Pancreas (tissue), 10 donors: ENCODE measurements at regions not wholly inside any gene's neighbourhood (a gene's known extent, or its start where the extent isn't known, plus 50 kb on each side); places are given as distances from the start of the nearest gene placed in this dataset.

Source experiments
- ATAC-seq, 4 donors: fragments of 200-7000 bp; cut with Tn5 transposase; one replicate each; pipeline versions ENCODE4 v1.8.0 to v1.9.1; 2020; ENCODE audit warnings: mild to moderate bottlenecking in 4 of 4, moderate library complexity in 4 of 4
- DNase-seq, 6 donors: peaks; one replicate each; pipeline ENCODE4 v3.0.0-alpha.2; 2020
- FAIRE-seq: peaks from 2 replicates; lab custom pipeline; 2012; peaks lifted over from hg19 to GRCh38; lab: Jason Lieb, UNC
- H3K27ac ChIP-seq, 4 donors: fragments of 200-600 bp; sonication (generic); 1 replicate in 3 of 4; 2 replicates in 1 of 4; pipeline versions ENCODE4 v1.5.0 to v1.8.0; 2020
- H3K27me3 ChIP-seq, 4 donors: fragments of 200-600 bp; one replicate each; pipeline ENCODE4 v1.8.0; 2021
- H3K36me3 ChIP-seq, 3 donors: fragments of 200-600 bp; sonication (generic) in 1 of 3; one replicate each; pipeline versions ENCODE4 v1.5.0 to v1.8.0; 2020 to 2021
- H3K4me1 ChIP-seq, 3 donors: fragments of 200-600 bp; one replicate each; pipeline ENCODE4 v1.8.0; 2021
- H3K4me3 ChIP-seq, 4 donors: fragments of 200-600 bp; sonication (generic) in 2 of 4; one replicate each; pipeline versions ENCODE4 v1.5.0 to v1.8.0; 2020 to 2021
- H3K9me3 ChIP-seq, 4 donors: fragments of 200-600 bp; one replicate each; pipeline ENCODE4 v1.8.0; 2021
- CTCF ChIP-seq, 4 donors: fragments of 200-600 bp; sonication (generic) in 3 of 4; IDR thresholded peaks; one replicate each; pipeline versions ENCODE4 v1.5.0 to v1.8.0; 2021; ENCODE audit warnings: antibody characterized with exemption in 4 of 4
- WGBS, 2 donors: extraction: QIAGEN DNeasy Blood & Tissue Kit; methylation state at CpG; one replicate each; pipeline ENCODE4 v1.1.7; 2013; 5-methylcytosine and 5-hydroxymethylcytosine counted together
- intact Hi-C, 3 donors: fragments of 100-400 bp; cut with DNase I; formaldehyde crosslinking; loops; one replicate each; pipeline versions ENCODE4 v1.11.1 to v1.14.2; 2022
- donor health status: healthy with polysubstance abuse.
- donor health status: DM: no; HTN: no; CAD: no; lungs with moderate emphysema.
- donor health status: DM: no; HTN: no; CAD: no.
- donor health status: control.
- donor health status: control.
- donor health status: Bipolar disorder and iron deficiency.
- donor health status: DM: yes; HTN: yes; CAD: no.
- donor health status: DM: no; HTN: no; CAD: no.
- donor health status: DM: no; HTN: no; CAD: no.
- donor health status: DM: yes; HTN: yes; CAD: no.

- 73 to 83% methylated on average over 4 of the region's 4 CpGs for WGBS, 2 donors
- H3K4me3 ChIP-seq, result no peak overlapping the region
- no peaks in the 10 kb centered on the region for H3K4me1 ChIP-seq
- no peak for TF ChIP-seq CTCF (IDR thresholded peaks at IDR 0.05)
- H3K27ac ChIP-seq, result no peak overlapping the region
- ATAC-seq (no peak), DNase-seq (no peak), FAIRE-seq (no peak)
- no peaks in the 10 kb centered on the region for H3K9me3 ChIP-seq
- H3K36me3 ChIP-seq, result no peaks in the 10 kb centered on the region
- no peaks in the 10 kb centered on the region for H3K27me3 ChIP-seq
- intact Hi-C loops, result no loop called here
Observed at GRCh38 chr12:90077756-90078155, 369.1 kb upstream of the ATP2B1 start.

DNA sequence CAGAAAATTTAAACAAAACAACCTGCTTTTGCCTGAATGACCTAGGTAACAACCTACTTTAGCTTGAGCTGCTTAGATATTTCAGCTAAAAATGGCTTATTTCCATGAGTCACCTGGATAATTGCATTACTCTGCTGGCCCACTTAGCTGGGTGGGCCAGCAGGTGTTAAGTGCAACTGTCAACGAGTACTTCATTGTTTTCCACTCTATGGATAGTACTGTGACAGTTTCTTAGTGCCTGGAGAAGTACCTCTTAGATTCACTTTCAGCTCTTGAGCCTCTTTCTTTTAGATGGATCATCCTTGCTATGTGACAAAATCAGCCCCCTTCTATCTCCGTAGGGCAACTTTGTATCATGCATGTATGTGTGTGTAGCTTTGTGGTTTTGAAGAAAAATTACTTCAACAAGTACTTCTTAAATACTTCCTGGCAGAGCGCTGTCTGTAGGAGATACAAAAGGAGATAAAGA is 368.2 kb upstream of the ATP2B1 start:
- no peaks in the 10 kb centered on the region for H3K27me3 ChIP-seq
- DNase-seq, result no peak
- WGBS, 2 donors, result 64 to 80% methylated on average over 3 of the region's 3 CpGs
- no peak overlapping the region for H3K27ac ChIP-seq
- H3K4me3 ChIP-seq, result no peak overlapping the region
- intact Hi-C loops, result no loop called here
- H3K36me3 ChIP-seq, result no peaks in the 10 kb centered on the region
- no peaks in the 10 kb centered on the region for H3K4me1 ChIP-seq
- FAIRE-seq, result no peak
- no peak for TF ChIP-seq CTCF (IDR thresholded peaks at IDR 0.05)
- no peaks in the 10 kb centered on the region for H3K9me3 ChIP-seq
- ATAC-seq, result peak in 1 of 4 donors; percentile 20

DNA sequence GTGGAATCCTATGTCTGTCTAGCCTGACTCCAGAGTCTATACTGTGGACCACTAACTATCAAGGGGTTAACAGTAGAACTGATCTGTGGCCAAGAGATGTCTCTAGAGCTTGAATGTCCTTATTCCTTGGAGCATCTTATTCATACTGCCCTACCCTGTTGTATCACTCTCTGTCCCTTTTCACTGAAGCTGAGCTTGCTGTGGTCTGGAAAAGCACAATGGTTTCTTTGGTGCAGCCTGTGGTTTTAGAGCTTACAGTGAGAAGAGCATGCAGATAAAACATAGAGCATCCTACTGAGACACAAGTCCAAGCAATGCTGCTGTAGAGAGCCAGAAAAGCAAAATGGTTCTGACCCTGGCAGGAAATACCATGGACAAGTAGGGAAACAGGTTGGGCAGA is 367.0 kb upstream of the ATP2B1 start:
- TF ChIP-seq CTCF (IDR thresholded peaks at IDR 0.05), result no peak
- no peak overlapping the region for H3K4me3 ChIP-seq
- no peak overlapping the region for H3K27ac ChIP-seq
- H3K9me3 ChIP-seq, result no peaks in the 10 kb centered on the region
- DNase-seq (no peak), FAIRE-seq (no peak), ATAC-seq (no peak)
- no peaks in the 10 kb centered on the region for H3K36me3 ChIP-seq
- intact Hi-C loops, result no loop called here
- H3K27me3 ChIP-seq, result no peaks in the 10 kb centered on the region
- H3K4me1 ChIP-seq, result no peaks in the 10 kb centered on the region

DNA sequence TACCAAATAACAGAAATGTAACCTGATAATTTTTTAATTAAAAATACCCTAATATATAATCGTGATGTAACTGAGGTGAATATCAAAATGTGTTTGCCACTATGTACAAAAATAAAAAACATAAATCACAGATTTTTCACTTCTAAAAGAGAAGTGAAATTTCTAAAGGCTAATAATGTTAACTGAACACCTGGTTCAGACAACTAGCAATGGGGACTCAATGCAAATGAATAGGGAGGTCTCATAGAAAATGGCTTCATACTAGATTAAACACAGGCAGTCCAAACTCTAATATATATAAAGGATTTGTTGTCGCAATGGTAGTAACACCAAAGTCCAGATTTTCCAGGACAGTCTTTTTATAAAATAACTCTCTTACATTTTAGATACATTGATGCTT is 365.4 kb upstream of the ATP2B1 start:
- no peaks in the 10 kb centered on the region for H3K4me1 ChIP-seq
- H3K27ac ChIP-seq, result no peak overlapping the region
- WGBS, 2 donors, result 63 to 67% methylated on average over 2 of the region's 2 CpGs
- no peak for ATAC-seq
- no peaks in the 10 kb centered on the region for H3K36me3 ChIP-seq
- no peaks in the 10 kb centered on the region for H3K9me3 ChIP-seq
- TF ChIP-seq CTCF (IDR thresholded peaks at IDR 0.05), result no peak
- FAIRE-seq, result no peak
- H3K4me3 ChIP-seq, result no peak overlapping the region
- no peaks in the 10 kb centered on the region for H3K27me3 ChIP-seq
- intact Hi-C loops, result no loop called here
- DNase-seq, result no peak

DNA sequence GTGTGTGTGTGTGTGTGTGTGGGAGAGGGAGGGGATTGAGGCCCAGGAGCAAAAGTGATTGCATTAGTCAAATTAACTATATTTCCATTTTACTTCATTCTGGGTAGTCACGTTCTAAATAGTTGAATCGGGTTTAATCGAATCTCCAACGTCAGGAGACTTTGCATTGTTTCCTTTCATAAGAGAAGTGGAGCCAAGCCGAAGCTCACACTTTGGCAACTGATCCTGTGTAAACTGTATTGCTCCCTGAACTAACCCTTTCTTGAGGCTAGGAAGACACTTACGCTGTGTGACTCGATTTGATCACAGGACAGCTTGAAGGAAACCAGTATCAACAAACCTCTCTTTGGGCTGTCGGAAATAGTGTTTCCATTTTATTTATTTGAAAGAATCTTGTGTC is 363.4 kb upstream of the ATP2B1 start:
- H3K27me3 ChIP-seq, result no peaks in the 10 kb centered on the region
- H3K4me3 ChIP-seq, result no peak overlapping the region
- TF ChIP-seq CTCF (IDR thresholded peaks at IDR 0.05), result no peak
- no peaks in the 10 kb centered on the region for H3K36me3 ChIP-seq
- intact Hi-C loops, result no loop called here
- DNase-seq, result no peak
- no peaks in the 10 kb centered on the region for H3K4me1 ChIP-seq
- WGBS, 2 donors, result 64 to 76% methylated on average over 8 of the region's 8 CpGs
- FAIRE-seq, result no peak
- no peak overlapping the region for H3K27ac ChIP-seq
- H3K9me3 ChIP-seq, result no peaks in the 10 kb centered on the region
- ATAC-seq, result no peak
